ENCODE measurements at regions not wholly inside any gene's neighbourhood (a gene's known extent, or its start where the extent isn't known, plus 50 kb on each side); places are given as distances from the start of the nearest gene placed in this dataset.

DNA sequence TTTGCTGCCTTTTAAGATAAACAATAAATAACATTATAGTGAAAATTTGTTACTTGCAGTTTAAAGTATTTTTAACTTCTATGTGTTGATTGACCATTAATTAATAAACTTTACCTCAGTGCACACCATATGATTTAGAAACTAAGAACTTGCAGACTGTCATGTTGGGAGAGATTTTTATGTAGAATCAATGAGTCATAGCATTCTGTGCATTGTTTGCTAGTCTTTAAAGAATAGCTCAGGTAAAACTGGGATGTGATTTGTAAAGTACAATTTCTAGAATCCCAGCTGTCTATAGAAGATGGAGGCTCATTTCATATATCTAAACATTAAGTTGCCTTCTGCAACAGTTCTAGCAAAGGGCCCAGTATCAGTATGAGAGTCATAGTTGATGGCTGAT is 199.6 kb upstream of the SEMA3A start:
- TF ChIP-seq ELF4 (IDR thresholded peaks at IDR 0.05) = no peak
- no peak for TF ChIP-seq LEF1 (IDR thresholded peaks at IDR 0.05; ENCODE audit: borderline replicate concordance)
- no peak for TF ChIP-seq SUZ12 (IDR thresholded peaks at IDR 0.05)
- no peak for TF ChIP-seq BHLHE40 (IDR thresholded peaks at IDR 0.05; ENCODE audit: borderline replicate concordance)
- TF ChIP-seq TARDBP (IDR thresholded peaks at IDR 0.05) = no peak
- TF ChIP-seq L3MBTL2 (conservative IDR thresholded peaks at IDR 0.05) = no peak
- TF ChIP-seq SP1 (IDR thresholded peaks at IDR 0.05) = no peak
- TF ChIP-seq CTBP1 (IDR thresholded peaks at IDR 0.05; ENCODE audit: borderline replicate concordance) = no peak
- no peak for TF ChIP-seq HDGF (IDR thresholded peaks at IDR 0.05; ENCODE audit: borderline replicate concordance)
- no peak for TF ChIP-seq FOXA1 (IDR thresholded peaks at IDR 0.05)
- TF ChIP-seq FOXM1 (IDR thresholded peaks at IDR 0.05; ENCODE audit: borderline replicate concordance) = no peak
- TF ChIP-seq ZNF384 (IDR thresholded peaks at IDR 0.05) = no peak
- no peak for TF ChIP-seq ARNT (IDR thresholded peaks at IDR 0.05)
- no peak for TF ChIP-seq NFRKB (IDR thresholded peaks at IDR 0.05)

Measured in HEK293T (cell line).